ENCODE measurements at regions not wholly inside any gene's neighbourhood (a gene's known extent, or its start where the extent isn't known, plus 50 kb on each side); places are given as distances from the start of the nearest gene placed in this dataset.
A peak's percentile ranks its signal among the peaks of the same experiment; 100 is the strongest.

DNA sequence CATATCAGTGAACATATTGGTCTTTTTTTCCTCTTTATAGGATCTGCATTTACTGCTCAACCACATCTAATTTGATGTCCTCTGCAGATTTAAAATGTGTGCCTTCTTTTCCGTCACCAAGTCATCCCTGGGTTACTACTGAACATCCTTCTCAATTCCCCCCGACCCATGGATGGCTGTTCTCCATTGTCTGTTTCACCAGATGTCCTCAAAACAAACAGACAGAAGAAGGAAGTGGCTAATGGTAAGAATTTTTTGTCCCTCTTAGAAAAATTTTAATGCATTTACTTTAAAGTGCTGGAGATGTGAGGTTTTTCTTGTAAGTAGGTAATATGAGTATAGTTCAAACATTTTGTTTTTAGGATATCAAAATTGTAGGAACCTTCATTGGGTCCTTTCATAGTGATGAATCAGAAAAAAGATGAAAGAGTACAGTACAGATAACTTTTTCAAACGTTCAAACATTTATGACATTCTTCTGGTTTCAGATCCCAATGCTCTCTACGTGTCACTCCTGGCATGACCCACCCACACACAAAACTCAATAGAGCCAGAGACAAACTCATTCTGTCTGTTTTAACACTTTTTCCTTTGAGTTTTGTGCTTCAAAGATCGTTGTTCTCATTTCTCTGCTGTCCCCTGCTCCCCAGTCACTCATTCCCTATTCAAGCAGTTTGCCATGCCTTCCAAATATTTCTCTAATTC is 276.4 kb downstream of the PRL start:
- no peak for DNase-seq (ENCODE audit: extremely low spot score)
- POLR2A ChIA-PET = no interaction called here
- CTCF ChIA-PET = interaction anchor here (1.0 kb wide), 1 partner anchor 10 kb away, joined by 3 read pairs; no protein-coding TSS in a partner anchor
- TF ChIP-seq CTCF (IDR thresholded peaks at IDR 0.05; ENCODE audit: control extremely low read depth, extremely low read depth, low read depth, missing control alignments) = no peak

DNA sequence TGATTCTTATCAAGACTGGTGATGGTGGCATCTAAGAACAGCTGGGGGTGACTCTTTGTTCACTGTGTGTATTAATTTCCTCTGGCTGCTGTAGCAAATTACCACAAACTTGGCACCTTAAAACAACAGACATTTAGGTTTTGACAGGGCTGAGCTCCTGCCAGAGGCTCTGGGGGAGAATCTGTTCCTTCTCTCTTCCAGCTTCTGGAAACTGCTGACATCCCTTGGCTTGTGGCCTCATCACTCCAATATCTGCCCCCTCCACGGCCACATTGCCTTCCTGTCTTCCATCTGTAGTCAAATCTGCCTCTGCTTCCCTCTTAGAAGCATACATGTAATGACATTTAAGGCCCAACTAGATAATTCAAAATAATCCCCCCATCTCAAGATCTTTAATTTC is 274.9 kb downstream of the PRL start:
- POLR2A ChIA-PET = no interaction called here
- TF ChIP-seq CTCF (IDR thresholded peaks at IDR 0.05; ENCODE audit: control extremely low read depth, extremely low read depth, low read depth, missing control alignments) = no peak
- no peak for DNase-seq (ENCODE audit: extremely low spot score)
- CTCF ChIA-PET = interaction anchor here (1.2 kb wide), 1 partner anchor 13 kb away, joined by 3 read pairs; no protein-coding TSS in a partner anchor

- CTCF ChIA-PET = no interaction called here
- TF ChIP-seq CTCF (IDR thresholded peaks at IDR 0.05; ENCODE audit: control extremely low read depth, extremely low read depth, low read depth, missing control alignments) = no peak
- DNase-seq (ENCODE audit: extremely low spot score) = no peak
- POLR2A ChIA-PET = no interaction called here
Measured at GRCh38 chr6:22023937-22024336, 272.9 kb downstream of the PRL start.

GRCh38 chr6:22024973-22025467 is 271.8 kb downstream of the PRL start:
- peak; percentile 29 for DNase-seq (ENCODE audit: extremely low spot score)
- ChIA-PET CTCF (interaction anchor here (1.3 to 3.1 kb wide), 2 partner anchors 10 to 11 kb away, joined by 4 to 15 read pairs; no protein-coding TSS in a partner anchor), POLR2A (no interaction called here)
- no peak for TF ChIP-seq CTCF (IDR thresholded peaks at IDR 0.05; ENCODE audit: control extremely low read depth, extremely low read depth, low read depth, missing control alignments)

DNA sequence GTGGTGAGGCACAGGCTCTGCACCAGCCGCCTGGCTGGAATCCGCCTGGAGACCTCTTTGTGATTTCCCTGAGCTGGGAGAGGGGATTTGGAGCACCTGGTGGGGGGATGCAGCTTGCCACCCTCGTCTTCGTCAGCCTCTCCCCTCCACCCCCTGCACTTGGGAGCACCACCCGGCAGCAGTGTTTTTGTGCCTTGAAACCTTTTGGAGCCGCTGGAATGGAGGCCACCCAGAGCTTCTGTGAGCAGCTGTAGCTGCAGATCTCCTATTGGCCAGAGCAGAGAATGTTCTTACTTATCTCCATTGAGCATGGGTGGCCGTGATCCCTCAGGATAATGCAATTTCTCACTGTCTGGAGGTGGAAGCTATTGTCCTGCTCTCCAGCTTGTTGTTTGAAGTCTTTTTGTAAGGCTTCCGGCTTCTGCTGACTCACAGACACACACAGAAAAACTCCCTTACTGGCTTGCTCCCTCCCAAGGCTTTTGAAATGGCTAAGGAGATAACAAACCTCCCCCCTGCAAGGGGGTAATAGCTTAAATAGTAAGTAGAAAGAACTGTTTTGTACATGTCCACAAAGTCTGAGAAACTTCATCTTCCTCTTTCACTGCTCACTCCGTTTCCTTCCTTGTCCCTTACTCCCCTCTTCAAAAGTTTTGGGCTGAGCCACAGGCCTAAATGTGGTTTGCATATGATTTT is 271.2 kb downstream of the PRL start:
- ChIA-PET CTCF (interaction anchor here (1.3 to 3.1 kb wide), 3 partner anchors 10 to 18 kb away, joined by 4 to 15 read pairs (median 4); no protein-coding TSS in a partner anchor), POLR2A (no interaction called here)
- DNase-seq (ENCODE audit: extremely low spot score) = peak; percentile 43
- no peak for TF ChIP-seq CTCF (IDR thresholded peaks at IDR 0.05; ENCODE audit: control extremely low read depth, extremely low read depth, low read depth, missing control alignments)

GRCh38 chr6:22026164-22026678 is 270.6 kb downstream of the PRL start:
- ChIA-PET CTCF (interaction anchor here (1.7 to 3.1 kb wide), 2 partner anchors 10 to 17 kb away, joined by 4 to 15 read pairs; no protein-coding TSS in a partner anchor), POLR2A (no interaction called here)
- no peak for TF ChIP-seq CTCF (IDR thresholded peaks at IDR 0.05; ENCODE audit: control extremely low read depth, extremely low read depth, low read depth, missing control alignments)
- no peak for DNase-seq (ENCODE audit: extremely low spot score)
